ENCODE measurements at regions not wholly inside any gene's neighbourhood (a gene's known extent, or its start where the extent isn't known, plus 50 kb on each side); places are given as distances from the start of the nearest gene placed in this dataset.
"Not testable (repeated sequence)": the region's sequence is repeated elsewhere in the genome, so short reads cannot be mapped to it uniquely, and the experiment has no call there.

DNA sequence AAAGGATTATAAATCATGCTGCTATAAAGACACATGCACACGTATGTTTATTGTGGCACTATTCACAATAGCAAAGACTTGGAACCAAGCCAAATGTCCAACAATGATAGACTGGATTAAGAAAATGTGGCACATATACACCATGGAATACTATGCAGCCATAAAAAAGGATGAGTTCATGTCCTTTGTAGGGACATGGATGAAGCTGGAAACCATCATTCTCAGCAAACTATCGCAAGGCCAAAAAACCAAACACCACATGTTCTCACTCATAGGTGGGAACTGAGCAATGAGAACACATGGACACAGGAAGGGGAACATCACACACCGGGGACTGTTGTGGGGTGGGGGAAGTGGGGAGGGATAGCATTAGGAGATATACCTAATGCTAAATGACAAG lies 127.1 kb upstream of the GRAMD2B start:
- TF ChIP-seq CTCF, POLR2A (IDR thresholded peaks at IDR 0.05): not testable (repeated sequence)

All from lower leg skin (tissue), 3 donors.